ENCODE measurements at regions not wholly inside any gene's neighbourhood (a gene's known extent, or its start where the extent isn't known, plus 50 kb on each side); places are given as distances from the start of the nearest gene placed in this dataset.

- Histone ChIP-seq H3K4me2 (ENCODE audit: insufficient read depth, low read length, poor library complexity, severe bottlenecking) (no peak overlapping the region), H3K23ac (ENCODE audit: low read depth, low read length, poor library complexity) (no peak overlapping the region)
- no CpG with 5 or more reads among the region's 1 CpG for WGBS, 2 donors (ENCODE audit: extremely low coverage in 2 of 2, insufficient read length in 2 of 2, insufficient replicate concordance in 1 of 2)
Observed at GRCh38 chr14:51307551-51307950, 67.5 kb downstream of the TMX1 start.

GRCh38 chr14:51308866-51309265, 68.8 kb downstream of the TMX1 start:
- H3K9ac ChIP-seq (ENCODE audit: low read depth, low read length, poor library complexity), result no peak overlapping the region
- no peak overlapping the region for H2BK120ac ChIP-seq (ENCODE audit: low read depth, low read length)
- no peak overlapping the region for H2BK15ac ChIP-seq (ENCODE audit: low read length)
- no peak overlapping the region for H3K14ac ChIP-seq (ENCODE audit: low read length)
- no peak overlapping the region for H3K4me3 ChIP-seq (ENCODE audit: low read length in 2 of 2)
- H2AFZ ChIP-seq (ENCODE audit: low read length), result no peak overlapping the region
- DNase-seq (ENCODE audit: low spot score), result no peak
- no peak overlapping the region for H2BK12ac ChIP-seq (ENCODE audit: low read length)
- H2AK5ac ChIP-seq (ENCODE audit: low read depth, low read length), result no peak overlapping the region
- H2BK5ac ChIP-seq (ENCODE audit: low read length), result no peak overlapping the region
- no peak overlapping the region for H3K23ac ChIP-seq (ENCODE audit: low read depth, low read length, poor library complexity)
- no peak overlapping the region for H4K91ac ChIP-seq (ENCODE audit: low read depth, low read length, poor library complexity)
- peaks cover 0 to 11% of the 10 kb centered on the region in 2 donors for H3K4me1 ChIP-seq (ENCODE audit: control insufficient read depth in 2 of 2, insufficient read depth in 1 of 2, low read depth in 1 of 2, low read length in 2 of 2)
- H3K27me3 ChIP-seq (ENCODE audit: control insufficient read depth in 3 of 3, insufficient read depth in 3 of 3, low read depth in 1 of 3, low read length in 3 of 3), result peaks cover 0 to 21% (median 0%) of the 10 kb centered on the region in 3 experiments
- H3K4me2 ChIP-seq (ENCODE audit: insufficient read depth, low read length, poor library complexity, severe bottlenecking), result no peak overlapping the region
- no peak overlapping the region for H3K18ac ChIP-seq (ENCODE audit: low read length)
- H3K4ac ChIP-seq (ENCODE audit: low read length), result no peak overlapping the region
- H3K36me3 ChIP-seq (replicated peaks in 1 of 2; ENCODE audit: control insufficient read depth in 2 of 2, insufficient read depth in 2 of 2, low read length in 2 of 2), result no peaks in the 10 kb centered on the region
- H3K27ac ChIP-seq (replicated peaks; ENCODE audit: low read length), result no peak overlapping the region
- H4K8ac ChIP-seq (ENCODE audit: low read depth, low read length), result no peak overlapping the region
- no peaks in the 10 kb centered on the region for H3K79me1 ChIP-seq (ENCODE audit: low read depth, low read length)
- no peaks in the 10 kb centered on the region for H3K9me3 ChIP-seq (replicated peaks in 1 of 2; ENCODE audit: control insufficient read depth in 2 of 2, insufficient read depth in 1 of 2, low read depth in 1 of 2, low read length in 2 of 2)

More at GRCh38 chr14:51307551-51307950, 67.5 kb downstream of the TMX1 start:
- H3K9me3 ChIP-seq (replicated peaks in 1 of 2; ENCODE audit: control insufficient read depth in 2 of 2, insufficient read depth in 1 of 2, low read depth in 1 of 2, low read length in 2 of 2), result no peaks in the 10 kb centered on the region
- H2BK12ac ChIP-seq (ENCODE audit: low read length), result no peak overlapping the region
- no peak overlapping the region for H2AFZ ChIP-seq (ENCODE audit: low read length)
- no peak overlapping the region for H3K4me3 ChIP-seq (ENCODE audit: low read length in 2 of 2)
- no peak overlapping the region for H3K4ac ChIP-seq (ENCODE audit: low read length)
- no peak overlapping the region for H2AK5ac ChIP-seq (ENCODE audit: low read depth, low read length)
- H2BK120ac ChIP-seq (ENCODE audit: low read depth, low read length), result no peak overlapping the region
- H3K18ac ChIP-seq (ENCODE audit: low read length), result no peak overlapping the region
- no peak overlapping the region for H2BK15ac ChIP-seq (ENCODE audit: low read length)
- H3K27ac ChIP-seq (replicated peaks; ENCODE audit: low read length), result no peak overlapping the region
- peaks cover 0 to 21% (median 0%) of the 10 kb centered on the region in 3 experiments for H3K27me3 ChIP-seq (ENCODE audit: control insufficient read depth in 3 of 3, insufficient read depth in 3 of 3, low read depth in 1 of 3, low read length in 3 of 3)
- H3K9ac ChIP-seq (ENCODE audit: low read depth, low read length, poor library complexity), result no peak overlapping the region
- no peak overlapping the region for H4K8ac ChIP-seq (ENCODE audit: low read depth, low read length)
- DNase-seq (ENCODE audit: low spot score), result no peak
- H2BK5ac ChIP-seq (ENCODE audit: low read length), result no peak overlapping the region
- no peaks in the 10 kb centered on the region for H3K36me3 ChIP-seq (replicated peaks in 1 of 2; ENCODE audit: control insufficient read depth in 2 of 2, insufficient read depth in 2 of 2, low read length in 2 of 2)
- no peaks in the 10 kb centered on the region for H3K79me1 ChIP-seq (ENCODE audit: low read depth, low read length)
- no peak overlapping the region for H4K91ac ChIP-seq (ENCODE audit: low read depth, low read length, poor library complexity)
- H3K4me1 ChIP-seq (ENCODE audit: control insufficient read depth in 2 of 2, insufficient read depth in 1 of 2, low read depth in 1 of 2, low read length in 2 of 2), result peaks cover 0 to 15% of the 10 kb centered on the region in 2 donors
- H3K14ac ChIP-seq (ENCODE audit: low read length), result no peak overlapping the region

- Histone ChIP-seq H3K36me3 (replicated peaks in 1 of 2; ENCODE audit: control insufficient read depth in 2 of 2, insufficient read depth in 2 of 2, low read length in 2 of 2) (no peaks in the 10 kb centered on the region), H2BK12ac (ENCODE audit: low read length) (no peak overlapping the region), H2BK120ac (ENCODE audit: low read depth, low read length) (no peak overlapping the region), H3K18ac (ENCODE audit: low read length) (no peak overlapping the region), H3K4me1 (ENCODE audit: control insufficient read depth in 2 of 2, insufficient read depth in 1 of 2, low read depth in 1 of 2, low read length in 2 of 2) (no peaks in the 10 kb centered on the region), H3K79me1 (ENCODE audit: low read depth, low read length) (no peaks in the 10 kb centered on the region), H3K9me3 (replicated peaks in 1 of 2; ENCODE audit: control insufficient read depth in 2 of 2, insufficient read depth in 1 of 2, low read depth in 1 of 2, low read length in 2 of 2) (no peaks in the 10 kb centered on the region), H3K4ac (ENCODE audit: low read length) (no peak overlapping the region), H3K27ac (replicated peaks; ENCODE audit: low read length) (no peak overlapping the region), H3K9ac (ENCODE audit: low read depth, low read length, poor library complexity) (no peak overlapping the region), H4K91ac (ENCODE audit: low read depth, low read length, poor library complexity) (no peak overlapping the region), H3K4me3 (ENCODE audit: low read length in 2 of 2) (no peak overlapping the region), H2BK15ac (ENCODE audit: low read length) (no peak overlapping the region), H2BK5ac (ENCODE audit: low read length) (no peak overlapping the region), H4K8ac (ENCODE audit: low read depth, low read length) (no peak overlapping the region), H2AFZ (ENCODE audit: low read length) (no peak overlapping the region), H3K27me3 (ENCODE audit: control insufficient read depth in 3 of 3, insufficient read depth in 3 of 3, low read depth in 1 of 3, low read length in 3 of 3) (peaks cover 0 to 21% (median 0%) of the 10 kb centered on the region in 3 experiments), H3K23ac (ENCODE audit: low read depth, low read length, poor library complexity) (no peak overlapping the region), H2AK5ac (ENCODE audit: low read depth, low read length) (no peak overlapping the region), H3K14ac (ENCODE audit: low read length) (no peak overlapping the region), H3K4me2 (ENCODE audit: insufficient read depth, low read length, poor library complexity, severe bottlenecking) (no peak overlapping the region)
- WGBS, 2 donors (ENCODE audit: extremely low coverage in 2 of 2, insufficient read length in 2 of 2, insufficient replicate concordance in 1 of 2), result no CpG with 5 or more reads among the region's 1 CpG
- DNase-seq (ENCODE audit: low spot score), result no peak
Observed at GRCh38 chr14:51310505-51310944, 70.5 kb downstream of the TMX1 start.

- H2BK120ac ChIP-seq (ENCODE audit: low read depth, low read length), result no peak overlapping the region
- no peak overlapping the region for H2AK5ac ChIP-seq (ENCODE audit: low read depth, low read length)
- DNase-seq (ENCODE audit: low spot score), result no peak
- H3K18ac ChIP-seq (ENCODE audit: low read length), result no peak overlapping the region
- no peak overlapping the region for H3K4me3 ChIP-seq (ENCODE audit: low read length in 2 of 2)
- no peak overlapping the region for H4K91ac ChIP-seq (ENCODE audit: low read depth, low read length, poor library complexity)
- no peak overlapping the region for H2BK5ac ChIP-seq (ENCODE audit: low read length)
- H3K27me3 ChIP-seq (ENCODE audit: control insufficient read depth in 3 of 3, insufficient read depth in 3 of 3, low read depth in 1 of 3, low read length in 3 of 3), result peaks cover 0 to 9% (median 0%) of the 10 kb centered on the region in 3 experiments
- no peaks in the 10 kb centered on the region for H3K79me1 ChIP-seq (ENCODE audit: low read depth, low read length)
- H3K4me2 ChIP-seq (ENCODE audit: insufficient read depth, low read length, poor library complexity, severe bottlenecking), result no peak overlapping the region
- H3K36me3 ChIP-seq (replicated peaks in 1 of 2; ENCODE audit: control insufficient read depth in 2 of 2, insufficient read depth in 2 of 2, low read length in 2 of 2), result no peaks in the 10 kb centered on the region
- H2BK15ac ChIP-seq (ENCODE audit: low read length), result no peak overlapping the region
- H3K27ac ChIP-seq (replicated peaks; ENCODE audit: low read length), result no peak overlapping the region
- no peak overlapping the region for H3K9ac ChIP-seq (ENCODE audit: low read depth, low read length, poor library complexity)
- no peak overlapping the region for H4K8ac ChIP-seq (ENCODE audit: low read depth, low read length)
- no peak overlapping the region for H3K23ac ChIP-seq (ENCODE audit: low read depth, low read length, poor library complexity)
- H2BK12ac ChIP-seq (ENCODE audit: low read length), result no peak overlapping the region
- no peak overlapping the region for H3K14ac ChIP-seq (ENCODE audit: low read length)
- H3K9me3 ChIP-seq (replicated peaks in 1 of 2; ENCODE audit: control insufficient read depth in 2 of 2, insufficient read depth in 1 of 2, low read depth in 1 of 2, low read length in 2 of 2), result no peaks in the 10 kb centered on the region
- no CpG with 5 or more reads among the region's 4 CpGs for WGBS, 2 donors (ENCODE audit: extremely low coverage in 2 of 2, insufficient read length in 2 of 2, insufficient replicate concordance in 1 of 2)
- peaks cover 8 to 10% of the 10 kb centered on the region in 2 donors for H3K4me1 ChIP-seq (ENCODE audit: control insufficient read depth in 2 of 2, insufficient read depth in 1 of 2, low read depth in 1 of 2, low read length in 2 of 2)
- no peak overlapping the region for H2AFZ ChIP-seq (ENCODE audit: low read length)
- H3K4ac ChIP-seq (ENCODE audit: low read length), result no peak overlapping the region
Observed at GRCh38 chr14:51314321-51315015, 74.4 kb downstream of the TMX1 start.

Measured in neuronal stem cell (in vitro differentiated cells).